ENCODE measurements at regions not wholly inside any gene's neighbourhood (a gene's known extent, or its start where the extent isn't known, plus 50 kb on each side); places are given as distances from the start of the nearest gene placed in this dataset.

DNA sequence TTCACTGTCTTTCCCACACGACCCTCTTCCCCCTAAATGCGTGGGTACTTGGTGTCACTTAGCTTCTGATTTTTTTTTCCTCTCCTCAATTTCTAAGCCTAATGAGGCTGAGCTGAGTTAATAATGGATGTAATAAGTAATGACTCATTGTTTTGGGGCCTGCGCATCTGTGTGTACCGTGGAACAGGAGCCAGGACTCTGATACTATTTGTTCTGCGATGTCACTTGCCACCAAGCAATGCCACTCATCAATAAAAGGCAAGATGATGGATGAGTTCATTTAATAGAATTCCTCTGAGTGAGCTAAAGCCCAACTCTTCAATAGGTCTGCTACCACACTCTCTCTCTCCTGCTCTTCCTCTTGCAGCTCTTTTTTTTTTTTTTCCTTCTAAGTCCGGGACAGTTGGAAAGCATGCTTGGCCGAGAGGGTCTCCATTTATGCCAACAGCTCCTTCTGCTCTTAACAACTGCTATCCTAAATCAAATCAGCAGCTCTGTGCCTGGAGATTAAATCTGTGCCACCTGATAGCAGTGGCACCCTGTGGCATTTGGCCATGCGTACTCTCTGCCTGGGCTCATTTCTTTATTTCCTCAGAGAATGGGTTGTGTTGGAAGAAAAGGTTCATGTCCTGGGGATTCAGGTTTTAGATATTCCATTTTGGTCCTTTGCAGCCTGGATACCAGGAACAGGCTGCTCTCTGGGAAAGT is 1284.2 kb upstream of the PIK3C3 start:
- TF ChIP-seq CTCF (IDR thresholded peaks at IDR 0.05) (no peak), POLR2A (IDR thresholded peaks at IDR 0.05) (no peak), POLR2AphosphoS5 (IDR thresholded peaks at IDR 0.05) (no peak)
